Liver (tissue), 8 donors: ENCODE measurements at regions not wholly inside any gene's neighbourhood (a gene's known extent, or its start where the extent isn't known, plus 50 kb on each side); places are given as distances from the start of the nearest gene placed in this dataset.

Source experiments
- DNase-seq: peaks from one replicate; pipeline ENCODE4 v3.0.0-alpha.2; 2017; ENCODE audit warnings: low spot score
- H3K27ac ChIP-seq, 2 donors: one replicate each; pipeline ENCODE4 v1.7.0; 2013; ENCODE audit warnings: inconsistent platforms in 2 of 2, low read length in 2 of 2, control low read depth in 1 of 2, low read depth in 1 of 2, mild to moderate bottlenecking in 1 of 2
- H3K27me3 ChIP-seq, 4 donors: one replicate each; pipeline versions ENCODE4 v1.6.1 to v1.7.0; 2013; ENCODE audit warnings: low read length in 3 of 4, inconsistent platforms in 1 of 4, mild to moderate bottlenecking in 1 of 4, moderate library complexity in 1 of 4; ENCODE audit not compliant: control insufficient read depth in 4 of 4, insufficient read depth in 4 of 4
- H3K36me3 ChIP-seq, 4 donors: one replicate each; pipeline versions ENCODE4 v1.6.1 to v1.7.0; 2013; ENCODE audit warnings: low read length in 3 of 4, mild to moderate bottlenecking in 3 of 4, low read depth in 1 of 4, moderate library complexity in 1 of 4; ENCODE audit not compliant: control insufficient read depth in 4 of 4, insufficient read depth in 3 of 4
- H3K4me1 ChIP-seq, 4 donors: one replicate each; pipeline versions ENCODE4 v1.6.1 to v1.7.0; 2013; ENCODE audit warnings: low read length in 3 of 4, mild to moderate bottlenecking in 3 of 4, moderate library complexity in 1 of 4; ENCODE audit not compliant: control insufficient read depth in 4 of 4, insufficient read depth in 4 of 4
- H3K4me3 ChIP-seq, 3 donors: one replicate each; pipeline versions ENCODE4 v1.6.1 to v1.7.0; 2013; ENCODE audit warnings: low read length in 3 of 3, control low read depth in 1 of 3, low read depth in 1 of 3, mild to moderate bottlenecking in 1 of 3
- H3K9ac ChIP-seq, 2 donors: one replicate each; pipeline ENCODE4 v1.7.0; 2013; ENCODE audit warnings: low read length in 2 of 2, mild to moderate bottlenecking in 2 of 2, moderate library complexity in 2 of 2, control low read depth in 1 of 2, low read depth in 1 of 2
- H3K9me3 ChIP-seq, 4 donors: one replicate each; pipeline versions ENCODE4 v1.6.1 to v1.7.0; 2013; ENCODE audit warnings: low read length in 3 of 4; ENCODE audit not compliant: control insufficient read depth in 4 of 4
- EGR1 ChIP-seq, 2 donors: IDR thresholded peaks; 2 replicates each; pipeline ENCODE4 v1.6.1; 2016 to 2018; ENCODE audit warnings: antibody characterized with exemption in 2 of 2, low read depth in 2 of 2
- FOXA1 ChIP-seq: IDR thresholded peaks from 2 replicates; pipeline ENCODE4 v1.6.1; 2016; ENCODE audit warnings: antibody characterized with exemption
- FOXA2 ChIP-seq: IDR thresholded peaks from 2 replicates; pipeline ENCODE4 v1.6.1; 2016; ENCODE audit warnings: antibody characterized with exemption
- GABPA ChIP-seq, 2 donors: IDR thresholded peaks in 1 of 2; conservative IDR thresholded peaks in 1 of 2; 2 replicates each; pipeline ENCODE4 v1.6.1; 2016; ENCODE audit warnings: antibody characterized with exemption in 2 of 2, mild to moderate bottlenecking in 1 of 2, moderate library complexity in 1 of 2
- HNF4G ChIP-seq: IDR thresholded peaks from 2 replicates; pipeline ENCODE4 v1.6.1; 2016; ENCODE audit warnings: antibody characterized with exemption
- JUND ChIP-seq, 2 donors: IDR thresholded peaks; 2 replicates each; pipeline ENCODE4 v1.6.1; 2016; ENCODE audit warnings: antibody characterized with exemption in 2 of 2
- NR2F2 ChIP-seq: IDR thresholded peaks from 2 replicates; pipeline ENCODE4 v1.6.1; 2016; ENCODE audit warnings: antibody characterized with exemption
- RAD21 ChIP-seq, 2 donors: IDR thresholded peaks; 2 replicates each; pipeline ENCODE4 v1.6.1; 2016; ENCODE audit warnings: antibody characterized with exemption in 2 of 2, mild to moderate bottlenecking in 2 of 2
- RXRA ChIP-seq, 2 donors: IDR thresholded peaks; 2 replicates each; pipeline ENCODE4 v1.6.1; 2017 to 2018; ENCODE audit warnings: antibody characterized with exemption in 2 of 2, mild to moderate bottlenecking in 1 of 2
- SP1 ChIP-seq: IDR thresholded peaks from 2 replicates; pipeline ENCODE4 v1.6.1; 2018; ENCODE audit warnings: antibody characterized with exemption, mild to moderate bottlenecking
- YY1 ChIP-seq: IDR thresholded peaks from 2 replicates; pipeline ENCODE4 v1.6.1; 2016; ENCODE audit warnings: antibody characterized with exemption, mild to moderate bottlenecking
- WGBS: extraction: QIAGEN DNeasy Blood & Tissue Kit; methylation state at CpG from one replicate; pipeline ENCODE4 v1.1.7; 2013; 5-methylcytosine and 5-hydroxymethylcytosine counted together
- TF ChIP-seq, protein P1 (sequence below): fragments of 150-350 bp; IDR thresholded peaks from 2 replicates; pipeline ENCODE4 v1.5.1; 2017; ENCODE audit warnings: improper control_type of control experiment, low read depth, low read length; ENCODE audit not compliant: missing input control
- TF ChIP-seq, protein P2 (sequence below): IDR thresholded peaks from 2 replicates; pipeline ENCODE4 v1.6.1; 2016; ENCODE audit warnings: antibody characterized with exemption
- TF ChIP-seq, protein P3 (sequence below): IDR thresholded peaks from 2 replicates; pipeline ENCODE4 v1.6.1; 2016; ENCODE audit warnings: antibody characterized with exemption
- TF ChIP-seq, protein P4 (sequence below): IDR thresholded peaks from 2 replicates; pipeline ENCODE4 v1.6.1; 2016; ENCODE audit warnings: antibody characterized with exemption
- donor health status: healthy.
- donor health status: healthy.
- donor health status: healthy.
- donor health status: healthy.
- donor health status: healthy.

DNA sequence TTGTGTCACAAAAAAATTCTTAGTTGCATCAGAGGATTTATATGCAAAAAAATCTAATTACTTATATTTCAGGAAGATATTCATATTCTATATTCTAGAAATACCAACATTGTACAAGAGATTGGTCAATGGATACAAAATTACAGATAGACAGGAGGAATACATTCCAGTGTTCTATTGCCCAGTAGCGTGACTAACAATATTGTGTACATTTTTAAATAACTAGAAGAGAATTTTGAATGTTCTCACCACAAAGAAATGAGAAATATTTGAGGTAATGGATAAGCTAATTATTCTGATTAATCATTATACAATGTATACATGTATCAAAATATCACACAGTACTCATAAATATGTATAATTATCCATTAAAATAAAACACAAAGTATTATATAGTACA lies 253.3 kb downstream of the IPMK start:
- WGBS = 85% methylated on average over 1 of the region's 1 CpG

DNA sequence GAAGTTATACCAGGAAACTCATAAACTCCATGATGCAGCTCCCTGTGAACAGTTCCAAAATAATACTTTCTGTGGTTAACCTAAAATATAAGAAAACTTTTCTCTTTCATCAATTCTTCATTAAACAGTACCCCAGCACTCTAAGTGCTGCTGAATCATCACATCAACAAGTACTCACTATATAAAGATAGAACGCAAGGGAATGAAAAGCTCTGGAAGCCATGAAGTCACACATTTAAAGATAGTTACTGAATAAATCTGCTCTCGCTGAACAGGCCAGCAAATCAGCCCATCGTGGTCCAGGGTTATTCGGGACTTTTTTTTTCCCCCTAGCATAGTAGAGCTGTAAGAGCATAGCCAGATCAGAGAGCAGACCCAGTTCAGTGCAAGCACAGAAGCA lies 254.3 kb downstream of the IPMK start:
- H3K27ac ChIP-seq = no peak overlapping the region
- H3K36me3 ChIP-seq = no peaks in the 10 kb centered on the region
- no peak for DNase-seq
- 87% methylated on average over 4 of the region's 4 CpGs for WGBS
- no peak overlapping the region for H3K4me3 ChIP-seq
- no peaks in the 10 kb centered on the region for H3K9me3 ChIP-seq
- no peaks in the 10 kb centered on the region for H3K27me3 ChIP-seq
- H3K9ac ChIP-seq = no peak overlapping the region
- no peaks in the 10 kb centered on the region for H3K4me1 ChIP-seq
- TF ChIP-seq SP1 (no peak), FOXA1 (no peak), NR2F2 (no peak), EGR1 (IDR thresholded peaks at IDR 0.05; ENCODE audit: low read depth in 2 of 2) (no peak), HNF4G (no peak)

More for the DNA sequence above, 253.3 kb downstream of the IPMK start:
- no peak overlapping the region for H3K27ac ChIP-seq
- no peak overlapping the region for H3K9ac ChIP-seq
- H3K27me3 ChIP-seq = no peaks in the 10 kb centered on the region
- no peaks in the 10 kb centered on the region for H3K9me3 ChIP-seq
- H3K4me3 ChIP-seq = no peak overlapping the region
- DNase-seq = no peak
- TF ChIP-seq EGR1 (IDR thresholded peaks at IDR 0.05; ENCODE audit: low read depth in 2 of 2) = no peak
- no peak for TF ChIP-seq HNF4G
- no peak for TF ChIP-seq JUND (IDR thresholded peaks at IDR 0.05)
- TF ChIP-seq, protein P1, sequence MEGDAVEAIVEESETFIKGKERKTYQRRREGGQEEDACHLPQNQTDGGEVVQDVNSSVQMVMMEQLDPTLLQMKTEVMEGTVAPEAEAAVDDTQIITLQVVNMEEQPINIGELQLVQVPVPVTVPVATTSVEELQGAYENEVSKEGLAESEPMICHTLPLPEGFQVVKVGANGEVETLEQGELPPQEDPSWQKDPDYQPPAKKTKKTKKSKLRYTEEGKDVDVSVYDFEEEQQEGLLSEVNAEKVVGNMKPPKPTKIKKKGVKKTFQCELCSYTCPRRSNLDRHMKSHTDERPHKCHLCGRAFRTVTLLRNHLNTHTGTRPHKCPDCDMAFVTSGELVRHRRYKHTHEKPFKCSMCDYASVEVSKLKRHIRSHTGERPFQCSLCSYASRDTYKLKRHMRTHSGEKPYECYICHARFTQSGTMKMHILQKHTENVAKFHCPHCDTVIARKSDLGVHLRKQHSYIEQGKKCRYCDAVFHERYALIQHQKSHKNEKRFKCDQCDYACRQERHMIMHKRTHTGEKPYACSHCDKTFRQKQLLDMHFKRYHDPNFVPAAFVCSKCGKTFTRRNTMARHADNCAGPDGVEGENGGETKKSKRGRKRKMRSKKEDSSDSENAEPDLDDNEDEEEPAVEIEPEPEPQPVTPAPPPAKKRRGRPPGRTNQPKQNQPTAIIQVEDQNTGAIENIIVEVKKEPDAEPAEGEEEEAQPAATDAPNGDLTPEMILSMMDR = no peak
- no peak for TF ChIP-seq RAD21 (IDR thresholded peaks at IDR 0.05)
- no peak for TF ChIP-seq YY1
- TF ChIP-seq SP1 = no peak
- TF ChIP-seq RXRA (IDR thresholded peaks at IDR 0.05) = no peak
- TF ChIP-seq NR2F2 = no peak
- TF ChIP-seq, protein P2, sequence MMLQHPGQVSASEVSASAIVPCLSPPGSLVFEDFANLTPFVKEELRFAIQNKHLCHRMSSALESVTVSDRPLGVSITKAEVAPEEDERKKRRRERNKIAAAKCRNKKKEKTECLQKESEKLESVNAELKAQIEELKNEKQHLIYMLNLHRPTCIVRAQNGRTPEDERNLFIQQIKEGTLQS = no peak
- TF ChIP-seq, protein P3, sequence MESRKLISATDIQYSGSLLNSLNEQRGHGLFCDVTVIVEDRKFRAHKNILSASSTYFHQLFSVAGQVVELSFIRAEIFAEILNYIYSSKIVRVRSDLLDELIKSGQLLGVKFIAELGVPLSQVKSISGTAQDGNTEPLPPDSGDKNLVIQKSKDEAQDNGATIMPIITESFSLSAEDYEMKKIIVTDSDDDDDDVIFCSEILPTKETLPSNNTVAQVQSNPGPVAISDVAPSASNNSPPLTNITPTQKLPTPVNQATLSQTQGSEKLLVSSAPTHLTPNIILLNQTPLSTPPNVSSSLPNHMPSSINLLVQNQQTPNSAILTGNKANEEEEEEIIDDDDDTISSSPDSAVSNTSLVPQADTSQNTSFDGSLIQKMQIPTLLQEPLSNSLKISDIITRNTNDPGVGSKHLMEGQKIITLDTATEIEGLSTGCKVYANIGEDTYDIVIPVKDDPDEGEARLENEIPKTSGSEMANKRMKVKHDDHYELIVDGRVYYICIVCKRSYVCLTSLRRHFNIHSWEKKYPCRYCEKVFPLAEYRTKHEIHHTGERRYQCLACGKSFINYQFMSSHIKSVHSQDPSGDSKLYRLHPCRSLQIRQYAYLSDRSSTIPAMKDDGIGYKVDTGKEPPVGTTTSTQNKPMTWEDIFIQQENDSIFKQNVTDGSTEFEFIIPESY = no peak
- no peak for TF ChIP-seq GABPA (IDR thresholded peaks at IDR 0.05 in 1 of 2, conservative IDR thresholded peaks at IDR 0.05 in 1 of 2)
- TF ChIP-seq, protein P4, sequence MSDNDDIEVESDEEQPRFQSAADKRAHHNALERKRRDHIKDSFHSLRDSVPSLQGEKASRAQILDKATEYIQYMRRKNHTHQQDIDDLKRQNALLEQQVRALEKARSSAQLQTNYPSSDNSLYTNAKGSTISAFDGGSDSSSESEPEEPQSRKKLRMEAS = no peak
- TF ChIP-seq FOXA1 = no peak
- no peak for TF ChIP-seq FOXA2
- no peaks in the 10 kb centered on the region for H3K36me3 ChIP-seq
- no peaks in the 10 kb centered on the region for H3K4me1 ChIP-seq
